ENCODE measurements at regions not wholly inside any gene's neighbourhood (a gene's known extent, or its start where the extent isn't known, plus 50 kb on each side); places are given as distances from the start of the nearest gene placed in this dataset.

DNA sequence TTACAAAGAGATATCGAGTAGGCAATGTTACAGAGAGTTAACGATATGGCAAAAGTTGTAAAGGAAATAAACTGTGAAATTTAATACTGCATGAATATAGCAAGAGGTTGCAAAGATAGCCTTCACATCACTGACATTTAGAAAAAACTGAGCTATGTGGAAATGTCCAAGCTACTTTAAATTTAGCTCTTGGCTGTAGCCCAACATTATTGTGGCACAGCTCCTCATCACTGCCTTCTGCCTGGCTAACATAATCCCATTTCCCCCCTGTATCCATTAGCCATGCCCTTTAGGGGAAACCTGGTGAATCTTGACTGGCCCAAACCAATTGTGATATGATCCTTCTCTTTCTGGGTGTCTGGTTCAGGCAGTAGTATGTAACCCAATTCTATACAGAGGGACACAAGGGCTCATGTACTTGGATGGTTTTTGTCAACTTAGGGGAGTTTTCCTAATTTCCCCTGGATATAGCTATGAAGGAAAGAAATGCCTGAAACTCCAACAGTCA, 115.4 kb downstream of the PFDN4 start:
- WGBS, result 78% methylated on average over 2 of the region's 2 CpGs
- Histone ChIP-seq H3K4me1 (ENCODE audit: control insufficient read depth in 4 of 4, insufficient read depth in 4 of 4, low read length in 3 of 4) (no peaks in the 10 kb centered on the region), H3K36me3 (ENCODE audit: control insufficient read depth in 4 of 4, insufficient read depth in 3 of 4, low read depth in 1 of 4, low read length in 3 of 4) (no peaks in the 10 kb centered on the region), H3K9me3 (ENCODE audit: control insufficient read depth in 4 of 4, low read length in 3 of 4) (no peaks in the 10 kb centered on the region), H3K4me3 (ENCODE audit: low read depth in 1 of 3, low read length in 3 of 3) (no peak overlapping the region), H3K27me3 (ENCODE audit: control insufficient read depth in 4 of 4, insufficient read depth in 4 of 4, low read length in 3 of 4) (peaks cover 0 to 2% (median 0%) of the 10 kb centered on the region in 4 donors), H3K9ac (ENCODE audit: low read depth in 1 of 2, low read length in 2 of 2) (no peak overlapping the region), H3K27ac (ENCODE audit: low read depth in 1 of 2, low read length in 2 of 2) (no peak overlapping the region)
- TF ChIP-seq HNF4G (IDR thresholded peaks at IDR 0.05), result no peak
- no peak for DNase-seq (ENCODE audit: low spot score)

DNA sequence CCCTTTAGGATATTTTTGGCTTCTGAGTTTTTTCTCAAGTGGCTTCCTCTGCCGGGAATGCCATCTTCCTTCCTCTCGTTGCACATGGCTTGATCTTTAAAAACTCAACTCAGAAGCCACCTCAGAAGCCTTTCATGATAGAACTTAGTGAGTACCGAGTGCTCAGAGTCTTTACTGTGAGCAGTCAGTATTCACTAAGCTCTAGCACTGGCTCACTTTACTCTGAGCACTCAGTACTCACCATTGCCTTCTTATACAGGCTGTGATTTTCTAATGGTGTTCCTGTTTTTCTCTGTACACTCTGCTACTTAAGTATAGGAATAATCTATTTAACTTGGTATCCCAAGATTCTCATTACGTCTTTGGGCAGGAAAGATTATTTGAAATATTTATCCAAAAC, 116.2 kb downstream of the PFDN4 start:
- H3K36me3 ChIP-seq (ENCODE audit: control insufficient read depth in 4 of 4, insufficient read depth in 3 of 4, low read depth in 1 of 4, low read length in 3 of 4), result no peaks in the 10 kb centered on the region
- TF ChIP-seq HNF4A (conservative IDR thresholded peaks at IDR 0.05) (no peak), GABPA (IDR thresholded peaks at IDR 0.05 in 1 of 2, conservative IDR thresholded peaks at IDR 0.05 in 1 of 2) (no peak), SP1 (IDR thresholded peaks at IDR 0.05) (no peak), YY1 (IDR thresholded peaks at IDR 0.05) (no peak), RAD21 (IDR thresholded peaks at IDR 0.05) (no peak), TAF1 (conservative IDR thresholded peaks at IDR 0.05) (no peak), JUND (IDR thresholded peaks at IDR 0.05) (no peak), FOXA2 (IDR thresholded peaks at IDR 0.05) (no peak), FOXA1 (IDR thresholded peaks at IDR 0.05) (no peak), RXRA (IDR thresholded peaks at IDR 0.05) (no peak), NR2F2 (IDR thresholded peaks at IDR 0.05) (no peak), HNF4G (IDR thresholded peaks at IDR 0.05) (no peak)
- TF ChIP-seq, protein P1, sequence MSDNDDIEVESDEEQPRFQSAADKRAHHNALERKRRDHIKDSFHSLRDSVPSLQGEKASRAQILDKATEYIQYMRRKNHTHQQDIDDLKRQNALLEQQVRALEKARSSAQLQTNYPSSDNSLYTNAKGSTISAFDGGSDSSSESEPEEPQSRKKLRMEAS (IDR thresholded peaks at IDR 0.05), result no peak
- TF ChIP-seq, protein P2, sequence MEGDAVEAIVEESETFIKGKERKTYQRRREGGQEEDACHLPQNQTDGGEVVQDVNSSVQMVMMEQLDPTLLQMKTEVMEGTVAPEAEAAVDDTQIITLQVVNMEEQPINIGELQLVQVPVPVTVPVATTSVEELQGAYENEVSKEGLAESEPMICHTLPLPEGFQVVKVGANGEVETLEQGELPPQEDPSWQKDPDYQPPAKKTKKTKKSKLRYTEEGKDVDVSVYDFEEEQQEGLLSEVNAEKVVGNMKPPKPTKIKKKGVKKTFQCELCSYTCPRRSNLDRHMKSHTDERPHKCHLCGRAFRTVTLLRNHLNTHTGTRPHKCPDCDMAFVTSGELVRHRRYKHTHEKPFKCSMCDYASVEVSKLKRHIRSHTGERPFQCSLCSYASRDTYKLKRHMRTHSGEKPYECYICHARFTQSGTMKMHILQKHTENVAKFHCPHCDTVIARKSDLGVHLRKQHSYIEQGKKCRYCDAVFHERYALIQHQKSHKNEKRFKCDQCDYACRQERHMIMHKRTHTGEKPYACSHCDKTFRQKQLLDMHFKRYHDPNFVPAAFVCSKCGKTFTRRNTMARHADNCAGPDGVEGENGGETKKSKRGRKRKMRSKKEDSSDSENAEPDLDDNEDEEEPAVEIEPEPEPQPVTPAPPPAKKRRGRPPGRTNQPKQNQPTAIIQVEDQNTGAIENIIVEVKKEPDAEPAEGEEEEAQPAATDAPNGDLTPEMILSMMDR (IDR thresholded peaks at IDR 0.05; ENCODE audit: low read depth, low read length, missing input control), result no peak
- TF ChIP-seq, protein P3, sequence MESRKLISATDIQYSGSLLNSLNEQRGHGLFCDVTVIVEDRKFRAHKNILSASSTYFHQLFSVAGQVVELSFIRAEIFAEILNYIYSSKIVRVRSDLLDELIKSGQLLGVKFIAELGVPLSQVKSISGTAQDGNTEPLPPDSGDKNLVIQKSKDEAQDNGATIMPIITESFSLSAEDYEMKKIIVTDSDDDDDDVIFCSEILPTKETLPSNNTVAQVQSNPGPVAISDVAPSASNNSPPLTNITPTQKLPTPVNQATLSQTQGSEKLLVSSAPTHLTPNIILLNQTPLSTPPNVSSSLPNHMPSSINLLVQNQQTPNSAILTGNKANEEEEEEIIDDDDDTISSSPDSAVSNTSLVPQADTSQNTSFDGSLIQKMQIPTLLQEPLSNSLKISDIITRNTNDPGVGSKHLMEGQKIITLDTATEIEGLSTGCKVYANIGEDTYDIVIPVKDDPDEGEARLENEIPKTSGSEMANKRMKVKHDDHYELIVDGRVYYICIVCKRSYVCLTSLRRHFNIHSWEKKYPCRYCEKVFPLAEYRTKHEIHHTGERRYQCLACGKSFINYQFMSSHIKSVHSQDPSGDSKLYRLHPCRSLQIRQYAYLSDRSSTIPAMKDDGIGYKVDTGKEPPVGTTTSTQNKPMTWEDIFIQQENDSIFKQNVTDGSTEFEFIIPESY (IDR thresholded peaks at IDR 0.05), result no peak
- TF ChIP-seq, protein P4, sequence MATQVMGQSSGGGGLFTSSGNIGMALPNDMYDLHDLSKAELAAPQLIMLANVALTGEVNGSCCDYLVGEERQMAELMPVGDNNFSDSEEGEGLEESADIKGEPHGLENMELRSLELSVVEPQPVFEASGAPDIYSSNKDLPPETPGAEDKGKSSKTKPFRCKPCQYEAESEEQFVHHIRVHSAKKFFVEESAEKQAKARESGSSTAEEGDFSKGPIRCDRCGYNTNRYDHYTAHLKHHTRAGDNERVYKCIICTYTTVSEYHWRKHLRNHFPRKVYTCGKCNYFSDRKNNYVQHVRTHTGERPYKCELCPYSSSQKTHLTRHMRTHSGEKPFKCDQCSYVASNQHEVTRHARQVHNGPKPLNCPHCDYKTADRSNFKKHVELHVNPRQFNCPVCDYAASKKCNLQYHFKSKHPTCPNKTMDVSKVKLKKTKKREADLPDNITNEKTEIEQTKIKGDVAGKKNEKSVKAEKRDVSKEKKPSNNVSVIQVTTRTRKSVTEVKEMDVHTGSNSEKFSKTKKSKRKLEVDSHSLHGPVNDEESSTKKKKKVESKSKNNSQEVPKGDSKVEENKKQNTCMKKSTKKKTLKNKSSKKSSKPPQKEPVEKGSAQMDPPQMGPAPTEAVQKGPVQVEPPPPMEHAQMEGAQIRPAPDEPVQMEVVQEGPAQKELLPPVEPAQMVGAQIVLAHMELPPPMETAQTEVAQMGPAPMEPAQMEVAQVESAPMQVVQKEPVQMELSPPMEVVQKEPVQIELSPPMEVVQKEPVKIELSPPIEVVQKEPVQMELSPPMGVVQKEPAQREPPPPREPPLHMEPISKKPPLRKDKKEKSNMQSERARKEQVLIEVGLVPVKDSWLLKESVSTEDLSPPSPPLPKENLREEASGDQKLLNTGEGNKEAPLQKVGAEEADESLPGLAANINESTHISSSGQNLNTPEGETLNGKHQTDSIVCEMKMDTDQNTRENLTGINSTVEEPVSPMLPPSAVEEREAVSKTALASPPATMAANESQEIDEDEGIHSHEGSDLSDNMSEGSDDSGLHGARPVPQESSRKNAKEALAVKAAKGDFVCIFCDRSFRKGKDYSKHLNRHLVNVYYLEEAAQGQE (IDR thresholded peaks at IDR 0.05), result no peak
- TF ChIP-seq, protein P5, sequence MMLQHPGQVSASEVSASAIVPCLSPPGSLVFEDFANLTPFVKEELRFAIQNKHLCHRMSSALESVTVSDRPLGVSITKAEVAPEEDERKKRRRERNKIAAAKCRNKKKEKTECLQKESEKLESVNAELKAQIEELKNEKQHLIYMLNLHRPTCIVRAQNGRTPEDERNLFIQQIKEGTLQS (IDR thresholded peaks at IDR 0.05), result no peak
- H3K4me3 ChIP-seq (ENCODE audit: low read depth in 1 of 3, low read length in 3 of 3), result no peak overlapping the region
- no peak overlapping the region for H3K9ac ChIP-seq (ENCODE audit: low read depth in 1 of 2, low read length in 2 of 2)
- no peaks in the 10 kb centered on the region for H3K4me1 ChIP-seq (ENCODE audit: control insufficient read depth in 4 of 4, insufficient read depth in 4 of 4, low read length in 3 of 4)
- peaks cover 0 to 2% (median 0%) of the 10 kb centered on the region in 4 donors for H3K27me3 ChIP-seq (ENCODE audit: control insufficient read depth in 4 of 4, insufficient read depth in 4 of 4, low read length in 3 of 4)
- H3K9me3 ChIP-seq (ENCODE audit: control insufficient read depth in 4 of 4, low read length in 3 of 4), result no peaks in the 10 kb centered on the region
- no peak overlapping the region for H3K27ac ChIP-seq (ENCODE audit: low read depth in 1 of 2, low read length in 2 of 2)
- WGBS, result 77% methylated on average over 4 of the region's 4 CpGs
- no peak for DNase-seq (ENCODE audit: low spot score)

Measured in liver (tissue), 8 donors.